NCI-H524 (cell line): ENCODE measurements at regions not wholly inside any gene's neighbourhood (a gene's known extent, or its start where the extent isn't known, plus 50 kb on each side); places are given as distances from the start of the nearest gene placed in this dataset.

ENCODE experiments used
- DNase-seq, 2 experiments: peaks; one replicate each; lab custom pipeline; 2025; lab: John Stamatoyannopoulos, UW

GRCh38 chr5:17761326-17761725, 127.1 kb downstream of the TAF11L14 start:
- no peak for DNase-seq

- no peak for DNase-seq
Measured at GRCh38 chr5:17763301-17763700, 129.0 kb downstream of the TAF11L14 start.

GRCh38 chr5:17766031-17766430, 131.8 kb downstream of the TAF11L14 start:
- DNase-seq, result no peak

GRCh38 chr5:17769277-17769676, 135.0 kb downstream of the TAF11L14 start:
- DNase-seq, result no peak

GRCh38 chr5:17772232-17772631, 138.0 kb downstream of the TAF11L14 start:
- DNase-seq, result no peak

GRCh38 chr5:17785774-17786173, 151.5 kb downstream of the TAF11L14 start:
- no peak for DNase-seq

GRCh38 chr5:17788351-17788750, 154.1 kb downstream of the TAF11L14 start:
- no peak for DNase-seq

- DNase-seq, result no peak
Measured at GRCh38 chr5:17794201-17794600, 159.9 kb downstream of the TAF11L14 start.

- DNase-seq, result no peak
Measured at GRCh38 chr5:17794815-17795214, 160.6 kb downstream of the TAF11L14 start.

- DNase-seq, result no peak
Measured at GRCh38 chr5:17796142-17796541, 161.9 kb downstream of the TAF11L14 start.

GRCh38 chr5:17796757-17797396, 162.6 kb downstream of the TAF11L14 start:
- DNase-seq, result no peak

GRCh38 chr5:17799521-17799920, 165.3 kb downstream of the TAF11L14 start:
- no peak for DNase-seq

- DNase-seq, result no peak
Measured at GRCh38 chr5:17801595-17801994, 167.3 kb downstream of the TAF11L14 start.

- peak; percentile 33 to 62 for DNase-seq
Measured at GRCh38 chr5:17802256-17802655, 168.0 kb downstream of the TAF11L14 start.

- no peak for DNase-seq
Measured at GRCh38 chr5:17803971-17804370, 169.7 kb downstream of the TAF11L14 start.

- DNase-seq, result peak in 1 of 2 experiments; percentile 11
Measured at GRCh38 chr5:17805227-17805825, 171.1 kb downstream of the TAF11L14 start.

GRCh38 chr5:17806818-17807468, 172.7 kb downstream of the TAF11L14 start:
- peak in 1 of 2 experiments; percentile 38 for DNase-seq

- DNase-seq, result peak; percentile 53 to 92
Measured at GRCh38 chr5:17808566-17808965, 174.3 kb downstream of the TAF11L14 start.

- DNase-seq, result no peak
Measured at GRCh38 chr5:17810734-17811133, 176.5 kb downstream of the TAF11L14 start.

- DNase-seq, result no peak
Measured at GRCh38 chr5:17813214-17813613, 179.0 kb downstream of the TAF11L14 start.

- no peak for DNase-seq
Measured at GRCh38 chr5:17816505-17816904, 182.2 kb downstream of the TAF11L14 start.

GRCh38 chr5:17816944-17817343, 182.7 kb downstream of the TAF11L14 start:
- no peak for DNase-seq

GRCh38 chr5:17817990-17818389, 183.7 kb downstream of the TAF11L14 start:
- no peak for DNase-seq
